GM23248 (cell line): ENCODE measurements at regions not wholly inside any gene's neighbourhood (a gene's known extent, or its start where the extent isn't known, plus 50 kb on each side); places are given as distances from the start of the nearest gene placed in this dataset.

Experiments used
- EZH2 ChIP-seq: fragments of 200-600 bp; sonication (generic); IDR thresholded peaks from 2 replicates; pipeline ENCODE4 v1.6.1; 2018; ENCODE audit warnings: antibody characterized with exemption, mild to moderate bottlenecking; ENCODE audit not compliant: insufficient read depth, poor library complexity, severe bottlenecking
- EZH2phosphoT487 ChIP-seq: fragments of 200-600 bp; sonication (generic); IDR thresholded peaks from 2 replicates; pipeline ENCODE4 v1.6.1; 2018; ENCODE audit warnings: antibody characterized with exemption, moderate library complexity, mild to moderate bottlenecking, low read depth; ENCODE audit not compliant: insufficient read depth

DNA sequence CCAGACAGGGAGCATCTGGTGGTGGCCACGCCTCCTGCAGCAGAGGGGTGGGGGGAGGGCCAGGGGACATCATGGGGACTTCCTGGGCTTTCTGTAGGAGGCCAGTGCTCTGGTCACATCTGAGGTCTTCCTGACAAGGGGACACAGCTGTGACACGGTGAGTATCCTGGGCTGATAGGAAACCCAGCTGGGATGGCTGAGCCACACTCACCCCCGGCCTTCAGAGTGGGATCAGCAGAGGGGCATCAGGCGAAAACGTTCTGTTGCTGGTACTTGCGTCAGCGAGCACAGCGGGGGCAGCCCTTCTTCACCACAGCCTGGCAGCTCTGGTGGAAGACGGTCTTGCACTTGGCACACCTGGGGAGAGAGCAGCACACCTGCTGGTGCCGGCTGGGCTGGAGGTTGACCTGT is 122.9 kb upstream of the SMURF2 start:
- no peak for TF ChIP-seq EZH2phosphoT487
- TF ChIP-seq EZH2 = no peak
